NCI-H1048 (cell line): ENCODE measurements at regions not wholly inside any gene's neighbourhood (a gene's known extent, or its start where the extent isn't known, plus 50 kb on each side); places are given as distances from the start of the nearest gene placed in this dataset.

ENCODE experiments used
- DNase-seq: peaks from one replicate; lab custom pipeline; 2025; lab: John Stamatoyannopoulos, UW

- DNase-seq, result no peak
Observed at GRCh38 chr20:6831461-6831860, 64.0 kb downstream of the BMP2 start.

DNA sequence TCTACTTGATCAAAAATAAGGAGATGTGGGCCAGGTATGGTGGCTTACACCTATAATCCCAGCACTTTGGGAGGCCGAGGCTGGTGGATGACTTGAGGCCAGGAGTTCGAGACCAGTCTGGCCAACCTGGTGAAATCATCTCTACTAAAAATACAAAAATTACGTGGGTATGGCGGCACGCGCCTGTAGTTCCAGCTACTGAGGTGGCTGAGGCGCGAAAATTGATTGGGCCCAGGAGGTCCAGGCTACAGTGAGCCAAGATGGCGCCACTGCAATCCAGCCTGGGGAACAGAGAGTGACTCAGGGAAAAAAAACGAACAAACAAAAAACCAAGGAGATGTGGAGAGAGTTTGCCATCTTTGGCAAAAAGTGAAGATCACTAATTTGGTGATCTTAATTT is 65.3 kb downstream of the BMP2 start:
- no peak for DNase-seq

GRCh38 chr20:6835609-6836008 is 68.1 kb downstream of the BMP2 start:
- no peak for DNase-seq

GRCh38 chr20:6836821-6837374 is 69.4 kb downstream of the BMP2 start:
- no peak for DNase-seq

DNA sequence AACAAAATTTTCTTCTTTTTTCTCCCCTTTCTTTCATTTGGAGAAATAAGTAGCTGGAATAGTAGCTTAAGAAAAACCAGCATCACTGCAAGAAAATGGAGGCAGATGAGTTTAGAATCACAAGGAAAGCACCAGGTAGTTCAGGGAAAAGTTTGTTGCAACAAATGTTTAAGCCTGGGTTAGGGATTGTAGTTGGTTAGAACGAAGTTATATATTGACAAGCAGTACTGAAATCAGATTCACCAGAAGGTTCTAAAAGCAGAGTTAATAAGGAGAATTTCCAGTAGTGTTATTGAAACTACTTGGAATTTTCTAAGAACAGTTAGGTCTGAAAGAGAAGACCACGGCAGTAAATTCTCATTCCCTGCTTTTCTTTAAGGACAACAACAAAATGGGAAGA is 70.2 kb downstream of the BMP2 start:
- DNase-seq, result no peak

DNA sequence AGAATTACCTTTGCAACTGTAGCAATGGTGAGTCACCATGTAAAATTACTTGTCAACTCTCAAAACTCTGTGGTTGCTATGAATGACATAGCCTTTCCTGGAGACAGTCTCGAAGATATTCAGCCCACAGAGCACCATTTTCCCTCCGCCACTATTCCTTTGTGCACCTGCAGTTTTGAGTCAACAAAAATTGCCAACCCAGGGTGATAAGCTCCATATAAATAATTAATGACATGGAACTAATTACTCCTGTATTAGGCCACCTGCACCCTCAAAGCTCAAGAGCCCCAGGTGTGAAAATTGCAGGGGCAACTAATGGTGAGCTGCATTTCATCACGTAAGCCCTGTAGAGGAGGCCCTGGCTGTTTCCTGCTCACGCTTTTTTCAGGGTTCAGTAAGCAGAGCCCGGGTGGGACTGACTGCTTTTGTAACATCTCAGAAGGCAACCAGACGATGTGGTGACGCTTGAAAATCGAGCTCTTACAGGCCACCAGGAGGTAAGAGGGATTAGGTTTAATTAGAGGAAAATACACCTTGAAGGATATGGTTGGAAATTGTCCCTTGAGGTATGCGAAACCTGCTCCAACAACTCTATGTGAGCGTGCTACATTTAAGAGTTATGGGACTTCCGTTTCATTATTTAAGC is 70.8 kb downstream of the BMP2 start:
- DNase-seq, result no peak

GRCh38 chr20:6841128-6841527 is 73.6 kb downstream of the BMP2 start:
- no peak for DNase-seq

DNA sequence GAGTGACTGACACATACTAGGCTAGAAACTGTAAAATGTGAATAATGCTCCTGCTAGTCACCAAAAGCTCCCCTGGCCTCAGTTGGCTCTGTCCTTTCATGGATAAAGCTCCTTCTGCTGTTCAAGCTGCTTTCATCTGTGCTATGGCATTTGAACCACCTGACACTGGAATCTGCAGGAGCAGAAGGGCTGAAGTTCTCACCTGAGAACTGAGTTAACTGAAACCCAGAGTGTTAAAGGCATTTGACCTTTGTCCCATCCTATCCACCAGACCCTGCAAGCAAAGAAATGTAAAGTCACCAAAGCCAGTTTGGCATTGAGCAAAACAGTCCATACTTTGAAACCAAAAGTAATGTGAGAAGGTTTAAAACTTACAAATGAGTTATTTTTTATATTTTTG is 77.7 kb downstream of the BMP2 start:
- DNase-seq, result no peak

- DNase-seq, result no peak
Observed at GRCh38 chr20:6848041-6848440, 80.6 kb downstream of the BMP2 start.

DNA sequence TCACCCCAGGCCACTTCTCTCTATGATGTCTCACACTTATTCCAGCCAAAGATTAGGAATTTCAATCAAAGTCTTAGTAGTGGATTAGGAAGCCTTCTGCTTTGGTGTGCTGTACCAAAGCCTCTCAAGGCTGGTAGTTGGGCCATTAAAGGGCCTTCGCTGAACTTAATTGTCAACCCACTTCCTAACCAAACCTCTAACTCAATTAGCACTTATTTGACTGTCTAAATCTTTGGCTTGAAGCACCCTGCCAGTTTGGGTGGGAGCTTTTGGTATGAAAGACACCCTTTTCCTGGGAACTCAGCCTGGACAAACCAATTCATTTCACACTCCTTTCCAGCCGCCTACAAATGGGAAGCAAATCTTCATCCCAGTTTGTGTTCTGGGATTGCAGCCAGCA is 81.5 kb downstream of the BMP2 start:
- DNase-seq, result no peak

- no peak for DNase-seq
Observed at GRCh38 chr20:6851136-6851535, 83.7 kb downstream of the BMP2 start.

- no peak for DNase-seq
Observed at GRCh38 chr20:6852478-6852877, 85.0 kb downstream of the BMP2 start.

- DNase-seq, result no peak
Observed at GRCh38 chr20:6855104-6855503, 87.6 kb downstream of the BMP2 start.

- DNase-seq, result no peak
Observed at GRCh38 chr20:6855796-6856195, 88.3 kb downstream of the BMP2 start.

- DNase-seq, result no peak
Observed at GRCh38 chr20:6857927-6858326, 90.4 kb downstream of the BMP2 start.

- DNase-seq, result no peak
Observed at GRCh38 chr20:6863355-6863754, 95.9 kb downstream of the BMP2 start.

- DNase-seq, result no peak
Observed at GRCh38 chr20:6863798-6864201, 96.3 kb downstream of the BMP2 start.

- DNase-seq, result no peak
Observed at GRCh38 chr20:6864740-6865139, 97.3 kb downstream of the BMP2 start.

DNA sequence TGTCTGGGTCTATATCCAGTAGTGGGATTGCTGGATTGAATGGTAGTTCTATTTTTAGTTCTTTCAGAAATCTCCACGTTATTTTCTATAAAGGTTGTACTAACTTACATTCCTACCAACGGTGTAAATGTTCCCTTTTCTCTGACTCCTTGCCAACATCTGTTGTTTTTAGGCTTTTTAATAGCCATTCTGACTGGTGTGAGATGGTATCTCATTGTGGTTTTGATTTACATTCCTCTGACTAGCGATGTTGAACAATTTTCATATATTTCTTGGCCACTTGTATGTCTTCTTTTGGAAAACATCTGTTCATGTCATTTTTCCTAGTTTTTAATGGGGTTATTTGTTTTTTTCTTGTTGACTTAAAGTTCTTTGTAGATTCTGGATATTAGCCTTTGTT is 99.3 kb downstream of the BMP2 start:
- DNase-seq, result no peak

GRCh38 chr20:6868861-6869260 is 101.4 kb downstream of the BMP2 start:
- no peak for DNase-seq

DNA sequence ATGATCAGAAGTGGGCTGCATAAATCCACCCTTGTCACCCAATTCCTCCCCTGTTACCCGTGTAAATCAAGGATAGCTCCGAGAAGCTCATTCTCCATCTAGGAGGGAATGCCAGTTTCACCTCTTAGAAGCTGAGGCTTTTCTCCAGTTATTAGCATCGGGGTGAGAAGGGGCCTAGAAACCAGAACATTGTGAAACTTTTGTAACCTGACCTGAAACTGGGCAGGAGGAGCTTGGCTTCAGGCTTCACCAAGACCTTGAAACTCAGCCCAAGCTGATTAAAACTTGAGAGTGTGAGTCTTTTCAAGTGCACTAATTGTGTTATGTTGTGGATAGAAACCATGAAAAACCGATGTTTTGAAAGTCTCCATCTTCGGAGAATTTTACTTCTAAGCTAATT is 103.1 kb downstream of the BMP2 start:
- no peak for DNase-seq

GRCh38 chr20:6877633-6878032 is 110.1 kb downstream of the BMP2 start:
- no peak for DNase-seq

DNA sequence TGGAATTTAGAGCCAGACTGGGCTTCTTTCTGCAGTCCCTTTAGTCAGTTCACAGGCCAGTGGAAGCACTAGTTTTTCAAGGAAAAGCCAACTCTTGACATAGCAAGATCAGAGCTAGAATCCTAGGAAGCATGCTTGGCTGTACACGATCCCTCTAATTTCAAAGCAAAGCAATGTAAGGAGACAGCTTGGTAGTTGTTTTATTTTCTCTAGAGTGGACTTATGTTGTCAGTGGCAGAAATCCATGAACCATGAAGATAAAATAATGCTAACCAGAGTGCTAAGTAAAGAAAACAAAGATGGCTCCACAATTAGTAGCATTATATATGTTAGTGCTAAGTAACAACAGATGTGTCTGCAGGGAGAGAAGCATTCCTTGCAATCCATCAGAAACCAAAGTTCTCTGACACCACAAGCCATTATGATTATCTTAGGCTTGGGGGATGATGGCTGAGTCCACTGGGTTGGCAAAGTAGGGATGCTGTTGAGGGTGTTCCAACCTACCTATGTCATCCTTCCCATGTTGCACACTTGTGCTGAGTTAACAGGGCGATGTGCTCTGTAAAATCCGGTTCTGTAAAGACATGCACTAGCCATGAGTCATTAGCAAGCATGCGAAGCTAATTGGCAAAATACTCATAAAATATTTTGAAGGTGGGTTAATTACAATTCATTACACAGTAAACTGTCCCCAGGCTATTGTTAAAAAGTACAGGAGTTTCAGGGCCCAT is 115.2 kb downstream of the BMP2 start:
- no peak for DNase-seq

DNA sequence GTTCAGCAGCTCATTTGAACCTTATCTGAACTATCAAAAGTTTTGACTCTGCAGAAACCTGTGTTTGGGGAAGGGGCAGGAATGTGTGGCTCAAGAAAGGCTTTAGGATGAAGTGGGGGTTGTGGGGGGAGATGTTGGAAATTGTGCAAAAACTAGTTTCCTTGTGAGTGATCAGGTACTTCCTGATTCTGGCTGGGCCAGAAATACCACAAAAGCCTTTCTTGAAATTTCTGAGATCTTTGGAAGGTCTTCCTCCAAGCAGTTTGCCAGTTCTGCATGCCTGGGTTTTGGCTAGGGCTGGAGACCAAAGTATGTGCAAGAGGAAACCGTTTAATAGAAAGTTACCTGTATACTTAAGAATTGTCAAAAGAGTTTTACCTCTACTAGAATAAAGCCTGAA is 116.6 kb downstream of the BMP2 start:
- DNase-seq, result no peak
